ENCODE measurements at regions not wholly inside any gene's neighbourhood (a gene's known extent, or its start where the extent isn't known, plus 50 kb on each side); places are given as distances from the start of the nearest gene placed in this dataset.

DNA sequence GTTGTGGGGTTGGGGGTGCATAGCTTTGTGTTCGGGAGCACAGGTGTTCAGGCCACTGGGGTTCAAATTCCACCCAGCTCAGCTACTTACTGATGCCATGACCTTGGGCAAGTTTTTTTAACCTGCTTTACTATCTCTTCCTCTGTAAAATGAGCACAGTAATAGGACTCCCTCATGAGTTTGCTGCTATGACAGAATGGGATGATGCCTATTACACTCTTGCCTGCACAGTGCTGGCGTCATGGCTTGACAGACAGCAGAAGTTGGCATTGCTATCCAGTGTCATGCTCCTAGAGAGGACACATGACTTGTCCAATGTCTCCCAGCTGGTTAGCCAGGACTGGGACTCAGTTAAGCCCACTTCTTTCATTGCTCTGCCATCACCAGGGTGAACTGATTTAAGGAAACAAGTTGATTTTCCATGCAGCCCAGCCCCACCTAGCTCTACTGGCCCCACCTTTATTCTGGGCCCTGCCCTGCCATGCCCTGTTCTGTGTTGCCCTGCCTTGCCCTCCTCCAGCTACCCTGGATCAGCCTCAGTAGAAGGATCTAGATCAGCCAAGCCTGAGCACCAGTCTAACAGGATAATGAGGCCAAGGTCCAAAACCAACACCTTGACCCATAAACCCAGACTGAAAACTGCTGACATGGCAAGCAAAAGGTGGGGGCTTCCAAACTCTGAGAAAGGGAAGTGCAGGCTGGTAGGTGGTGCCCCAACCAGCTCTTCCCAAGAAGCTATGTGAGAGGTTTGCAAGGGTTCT lies 155.8 kb upstream of the ATP11B start:
- TF ChIP-seq, protein P1, sequence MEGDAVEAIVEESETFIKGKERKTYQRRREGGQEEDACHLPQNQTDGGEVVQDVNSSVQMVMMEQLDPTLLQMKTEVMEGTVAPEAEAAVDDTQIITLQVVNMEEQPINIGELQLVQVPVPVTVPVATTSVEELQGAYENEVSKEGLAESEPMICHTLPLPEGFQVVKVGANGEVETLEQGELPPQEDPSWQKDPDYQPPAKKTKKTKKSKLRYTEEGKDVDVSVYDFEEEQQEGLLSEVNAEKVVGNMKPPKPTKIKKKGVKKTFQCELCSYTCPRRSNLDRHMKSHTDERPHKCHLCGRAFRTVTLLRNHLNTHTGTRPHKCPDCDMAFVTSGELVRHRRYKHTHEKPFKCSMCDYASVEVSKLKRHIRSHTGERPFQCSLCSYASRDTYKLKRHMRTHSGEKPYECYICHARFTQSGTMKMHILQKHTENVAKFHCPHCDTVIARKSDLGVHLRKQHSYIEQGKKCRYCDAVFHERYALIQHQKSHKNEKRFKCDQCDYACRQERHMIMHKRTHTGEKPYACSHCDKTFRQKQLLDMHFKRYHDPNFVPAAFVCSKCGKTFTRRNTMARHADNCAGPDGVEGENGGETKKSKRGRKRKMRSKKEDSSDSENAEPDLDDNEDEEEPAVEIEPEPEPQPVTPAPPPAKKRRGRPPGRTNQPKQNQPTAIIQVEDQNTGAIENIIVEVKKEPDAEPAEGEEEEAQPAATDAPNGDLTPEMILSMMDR (IDR thresholded peaks at IDR 0.05), result no peak
- TF ChIP-seq POLR2A (IDR thresholded peaks at IDR 0.05), result no peak

Data from body of pancreas (tissue), 4 donors.